ENCODE measurements at regions not wholly inside any gene's neighbourhood (a gene's known extent, or its start where the extent isn't known, plus 50 kb on each side); places are given as distances from the start of the nearest gene placed in this dataset.

- TF ChIP-seq HOXC10 (CRISPR knock-in tag; IDR thresholded peaks at IDR 0.05) (no peak), ZNF670 (tag by site-specific recombination; IDR thresholded peaks at IDR 0.05; ENCODE audit: low read depth) (no peak), ZNF280C (tag by site-specific recombination; IDR thresholded peaks at IDR 0.05) (no peak), ZNF223 (tag by site-specific recombination; IDR thresholded peaks at IDR 0.05) (no peak), ZNF354C (tag by site-specific recombination; IDR thresholded peaks at IDR 0.05; ENCODE audit: borderline replicate concordance, low read depth) (no peak), CTCF (tag by site-specific recombination; IDR thresholded peaks at IDR 0.05) (no peak), ZSCAN5A (tag by site-specific recombination; IDR thresholded peaks at IDR 0.05) (no peak), ZBTB49 (tag by site-specific recombination; IDR thresholded peaks at IDR 0.05; ENCODE audit: low read depth) (no peak)
These were observed 197.3 kb upstream of the TWIST2 start for GRCh38 chr2:238650536-238650935.
